ENCODE measurements at regions not wholly inside any gene's neighbourhood (a gene's known extent, or its start where the extent isn't known, plus 50 kb on each side); places are given as distances from the start of the nearest gene placed in this dataset.

GRCh38 chr3:170728181-170728580 lies 141.8 kb downstream of the RPL22L1 start:
- DNase-seq, result no peak
- Mint-ChIP-seq H3K36me3 (ENCODE audit: insufficient read depth, unreplicated experiment) (no peaks in the 10 kb centered on the region), H3K9me3 (ENCODE audit: low read depth, unreplicated experiment) (no peaks in the 10 kb centered on the region), H3K27ac (ENCODE audit: unreplicated experiment) (no peak overlapping the region), H3K27me3 (ENCODE audit: unreplicated experiment) (no peaks in the 10 kb centered on the region), H3K4me3 (ENCODE audit: low read depth, unreplicated experiment) (no peak overlapping the region), H3K4me1 (ENCODE audit: low read depth, unreplicated experiment) (no peaks in the 10 kb centered on the region)
- no TSS peak for BruUV-seq (replicated peaks)
- intact Hi-C loops (cut with micrococcal nuclease; ENCODE audit: unreplicated experiment), result no loop called here
- no peak for TF ChIP-seq CTCF (IDR thresholded peaks at IDR 0.05; ENCODE audit: unreplicated experiment)
- CTCF ChIA-PET, result no interaction called here

GRCh38 chr3:170727754-170728153 lies 141.9 kb upstream of the SLC7A14 start:
- Mint-ChIP-seq H3K36me3 (ENCODE audit: insufficient read depth, unreplicated experiment) (no peaks in the 10 kb centered on the region), H3K4me3 (ENCODE audit: low read depth, unreplicated experiment) (no peak overlapping the region), H3K27ac (ENCODE audit: unreplicated experiment) (no peak overlapping the region), H3K9me3 (ENCODE audit: low read depth, unreplicated experiment) (no peaks in the 10 kb centered on the region), H3K4me1 (ENCODE audit: low read depth, unreplicated experiment) (no peaks in the 10 kb centered on the region), H3K27me3 (ENCODE audit: unreplicated experiment) (no peaks in the 10 kb centered on the region)
- BruUV-seq (replicated peaks), result no TSS peak
- no peak for DNase-seq
- intact Hi-C loops (cut with micrococcal nuclease; ENCODE audit: unreplicated experiment), result no loop called here
- no peak for TF ChIP-seq CTCF (IDR thresholded peaks at IDR 0.05; ENCODE audit: unreplicated experiment)
- CTCF ChIA-PET, result interaction anchor here (1.5 kb wide), 1 partner anchor 23 kb away, joined by 3 read pairs; no protein-coding TSS in a partner anchor

DNA sequence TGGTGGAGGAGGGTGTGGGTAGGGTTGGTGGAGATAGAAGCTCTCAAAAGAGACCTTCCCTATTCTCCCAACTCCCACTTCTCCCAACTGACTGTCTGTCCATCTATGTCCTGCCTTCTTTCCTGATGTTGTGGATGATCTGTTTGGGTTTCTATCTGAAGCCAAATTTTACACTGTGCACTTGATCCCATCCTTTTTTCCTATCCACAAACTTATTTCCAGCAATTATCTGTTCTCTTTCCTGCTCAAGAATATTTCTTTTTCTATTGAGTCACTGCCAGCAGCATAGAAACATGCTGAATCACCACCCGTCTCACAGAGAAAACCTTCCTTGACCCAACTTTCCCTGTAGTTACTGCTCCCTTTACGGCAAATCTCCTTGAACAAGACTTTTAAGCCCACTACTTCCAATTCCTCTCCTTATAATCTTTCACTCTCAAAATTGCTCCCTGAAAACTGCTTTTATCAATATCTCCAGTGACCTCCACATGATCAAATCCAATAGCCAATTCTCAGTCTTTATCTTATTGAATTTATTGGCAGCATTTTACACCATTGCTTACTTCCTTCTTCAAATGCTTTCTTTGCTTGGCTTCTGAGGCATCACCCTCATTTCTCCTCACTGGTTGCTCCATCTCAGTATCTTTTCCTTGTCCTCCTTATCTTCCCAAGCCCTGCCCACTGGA lies 141.2 kb upstream of the SLC7A14 start:
- peak; percentile 32 for DNase-seq
- H3K4me1 Mint-ChIP-seq (ENCODE audit: low read depth, unreplicated experiment), result no peaks in the 10 kb centered on the region
- no peak overlapping the region for H3K4me3 Mint-ChIP-seq (ENCODE audit: low read depth, unreplicated experiment)
- CTCF ChIA-PET, result interaction anchor here (0.9 to 1.5 kb wide), 2 partner anchors 24 to 121 kb away, joined by 3 read pairs; no protein-coding TSS in a partner anchor
- H3K27ac Mint-ChIP-seq (ENCODE audit: unreplicated experiment), result no peak overlapping the region
- no peak for TF ChIP-seq CTCF (IDR thresholded peaks at IDR 0.05; ENCODE audit: unreplicated experiment)
- no peaks in the 10 kb centered on the region for H3K9me3 Mint-ChIP-seq (ENCODE audit: low read depth, unreplicated experiment)
- no peaks in the 10 kb centered on the region for H3K36me3 Mint-ChIP-seq (ENCODE audit: insufficient read depth, unreplicated experiment)
- intact Hi-C loops (cut with micrococcal nuclease; ENCODE audit: unreplicated experiment), result no loop called here
- H3K27me3 Mint-ChIP-seq (ENCODE audit: unreplicated experiment), result no peaks in the 10 kb centered on the region
- BruUV-seq (replicated peaks), result no TSS peak

DNA sequence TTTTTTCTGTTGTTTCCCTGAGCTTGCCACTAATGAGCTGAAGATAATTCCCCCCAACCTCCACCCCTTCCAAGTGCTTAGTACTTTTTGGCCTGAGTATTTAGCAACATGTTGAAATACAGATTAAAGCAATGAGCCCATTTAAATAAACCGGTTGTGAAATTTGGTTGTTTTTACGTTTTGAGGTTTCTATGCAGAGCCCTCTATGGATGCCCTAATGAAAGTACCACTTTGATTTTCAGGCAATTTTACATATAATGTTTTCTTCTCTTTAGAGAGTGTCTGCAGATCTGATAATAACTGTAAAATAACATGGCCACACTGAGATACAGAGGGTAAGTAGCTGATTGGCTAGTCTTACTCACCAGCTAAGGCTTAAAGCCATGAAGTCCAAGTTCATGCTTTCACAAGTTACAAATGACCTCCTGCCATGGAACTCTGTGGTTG lies 139.4 kb upstream of the SLC7A14 start:
- DNase-seq, result no peak
- no TSS peak for BruUV-seq (replicated peaks)
- Mint-ChIP-seq H3K4me3 (ENCODE audit: low read depth, unreplicated experiment) (no peak overlapping the region), H3K36me3 (ENCODE audit: insufficient read depth, unreplicated experiment) (no peaks in the 10 kb centered on the region), H3K27me3 (ENCODE audit: unreplicated experiment) (no peaks in the 10 kb centered on the region), H3K9me3 (ENCODE audit: low read depth, unreplicated experiment) (no peaks in the 10 kb centered on the region), H3K27ac (ENCODE audit: unreplicated experiment) (no peak overlapping the region), H3K4me1 (ENCODE audit: low read depth, unreplicated experiment) (no peaks in the 10 kb centered on the region)
- CTCF ChIA-PET, result interaction anchor here (0.5 to 1.3 kb wide), 2 partner anchors 8 to 904 kb away, joined by 3 to 4 read pairs; no protein-coding TSS in a partner anchor
- intact Hi-C loops (cut with micrococcal nuclease; ENCODE audit: unreplicated experiment), result no loop called here
- no peak for TF ChIP-seq CTCF (IDR thresholded peaks at IDR 0.05; ENCODE audit: unreplicated experiment)

Measured in Calu3 (cell line).